ENCODE measurements at regions not wholly inside any gene's neighbourhood (a gene's known extent, or its start where the extent isn't known, plus 50 kb on each side); places are given as distances from the start of the nearest gene placed in this dataset.

DNA sequence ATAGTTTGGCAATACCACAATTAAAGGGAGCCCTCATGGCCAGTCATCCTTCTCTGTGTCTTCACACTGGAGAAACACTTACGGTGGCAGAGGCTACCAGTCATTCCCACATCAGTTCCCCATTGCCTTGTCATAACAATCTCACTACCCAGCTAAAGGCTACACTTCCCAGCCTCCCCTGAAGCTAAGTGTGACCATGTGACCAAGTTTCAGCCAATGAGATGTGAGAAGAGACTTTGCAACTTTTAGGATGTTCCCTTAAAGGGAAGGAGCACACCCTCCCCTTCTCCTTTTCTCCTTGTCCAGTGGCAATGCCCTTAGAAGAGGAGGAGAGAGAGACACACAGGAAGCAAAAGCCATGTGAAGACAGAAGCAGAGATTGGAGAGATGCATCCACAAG is 89.0 kb upstream of the RAB12 start:
- TF ChIP-seq TCF7L2 (IDR thresholded peaks at IDR 0.05; ENCODE audit: low read depth, low read length) = no peak
- TF ChIP-seq POLR2AphosphoS5 (IDR thresholded peaks at IDR 0.05; ENCODE audit: low read depth, low read length) = no peak
- TF ChIP-seq SIN3A (IDR thresholded peaks at IDR 0.05; ENCODE audit: borderline replicate concordance, insufficient read depth, low read depth, low read length) = no peak
- TF ChIP-seq, protein P1, sequence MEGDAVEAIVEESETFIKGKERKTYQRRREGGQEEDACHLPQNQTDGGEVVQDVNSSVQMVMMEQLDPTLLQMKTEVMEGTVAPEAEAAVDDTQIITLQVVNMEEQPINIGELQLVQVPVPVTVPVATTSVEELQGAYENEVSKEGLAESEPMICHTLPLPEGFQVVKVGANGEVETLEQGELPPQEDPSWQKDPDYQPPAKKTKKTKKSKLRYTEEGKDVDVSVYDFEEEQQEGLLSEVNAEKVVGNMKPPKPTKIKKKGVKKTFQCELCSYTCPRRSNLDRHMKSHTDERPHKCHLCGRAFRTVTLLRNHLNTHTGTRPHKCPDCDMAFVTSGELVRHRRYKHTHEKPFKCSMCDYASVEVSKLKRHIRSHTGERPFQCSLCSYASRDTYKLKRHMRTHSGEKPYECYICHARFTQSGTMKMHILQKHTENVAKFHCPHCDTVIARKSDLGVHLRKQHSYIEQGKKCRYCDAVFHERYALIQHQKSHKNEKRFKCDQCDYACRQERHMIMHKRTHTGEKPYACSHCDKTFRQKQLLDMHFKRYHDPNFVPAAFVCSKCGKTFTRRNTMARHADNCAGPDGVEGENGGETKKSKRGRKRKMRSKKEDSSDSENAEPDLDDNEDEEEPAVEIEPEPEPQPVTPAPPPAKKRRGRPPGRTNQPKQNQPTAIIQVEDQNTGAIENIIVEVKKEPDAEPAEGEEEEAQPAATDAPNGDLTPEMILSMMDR (IDR thresholded peaks at IDR 0.05) = no peak
- TF ChIP-seq, protein P2, sequence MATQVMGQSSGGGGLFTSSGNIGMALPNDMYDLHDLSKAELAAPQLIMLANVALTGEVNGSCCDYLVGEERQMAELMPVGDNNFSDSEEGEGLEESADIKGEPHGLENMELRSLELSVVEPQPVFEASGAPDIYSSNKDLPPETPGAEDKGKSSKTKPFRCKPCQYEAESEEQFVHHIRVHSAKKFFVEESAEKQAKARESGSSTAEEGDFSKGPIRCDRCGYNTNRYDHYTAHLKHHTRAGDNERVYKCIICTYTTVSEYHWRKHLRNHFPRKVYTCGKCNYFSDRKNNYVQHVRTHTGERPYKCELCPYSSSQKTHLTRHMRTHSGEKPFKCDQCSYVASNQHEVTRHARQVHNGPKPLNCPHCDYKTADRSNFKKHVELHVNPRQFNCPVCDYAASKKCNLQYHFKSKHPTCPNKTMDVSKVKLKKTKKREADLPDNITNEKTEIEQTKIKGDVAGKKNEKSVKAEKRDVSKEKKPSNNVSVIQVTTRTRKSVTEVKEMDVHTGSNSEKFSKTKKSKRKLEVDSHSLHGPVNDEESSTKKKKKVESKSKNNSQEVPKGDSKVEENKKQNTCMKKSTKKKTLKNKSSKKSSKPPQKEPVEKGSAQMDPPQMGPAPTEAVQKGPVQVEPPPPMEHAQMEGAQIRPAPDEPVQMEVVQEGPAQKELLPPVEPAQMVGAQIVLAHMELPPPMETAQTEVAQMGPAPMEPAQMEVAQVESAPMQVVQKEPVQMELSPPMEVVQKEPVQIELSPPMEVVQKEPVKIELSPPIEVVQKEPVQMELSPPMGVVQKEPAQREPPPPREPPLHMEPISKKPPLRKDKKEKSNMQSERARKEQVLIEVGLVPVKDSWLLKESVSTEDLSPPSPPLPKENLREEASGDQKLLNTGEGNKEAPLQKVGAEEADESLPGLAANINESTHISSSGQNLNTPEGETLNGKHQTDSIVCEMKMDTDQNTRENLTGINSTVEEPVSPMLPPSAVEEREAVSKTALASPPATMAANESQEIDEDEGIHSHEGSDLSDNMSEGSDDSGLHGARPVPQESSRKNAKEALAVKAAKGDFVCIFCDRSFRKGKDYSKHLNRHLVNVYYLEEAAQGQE (IDR thresholded peaks at IDR 0.05; ENCODE audit: insufficient read depth in 1 of 2, low read depth in 2 of 2, low read length in 1 of 2) = no peak
- POLR2A ChIA-PET = no interaction called here
- no peak overlapping the region for H3K4me3 ChIP-seq (ENCODE audit: low read depth in 2 of 2, low read length in 2 of 2)
- DNase-seq (ENCODE audit: low read depth, low spot score) = no peak
- H3K27me3 ChIP-seq (ENCODE audit: control insufficient read depth, insufficient read depth, low read length) = peaks cover 8% of the 10 kb centered on the region; the same call in 1 of the 2 replicates
- ATAC-seq = no peak
- H3K4me1 ChIP-seq (ENCODE audit: control insufficient read depth, insufficient read depth, low read length) = no peaks in the 10 kb centered on the region
- no TSS peak for BruUV-seq (replicated peaks)
- no peak overlapping the region for H3K27ac ChIP-seq (ENCODE audit: low read length)
- no peaks in the 10 kb centered on the region for H3K9me3 ChIP-seq (ENCODE audit: control insufficient read depth, insufficient read depth, low read depth, low read length)
- intact Hi-C loops (cut with micrococcal nuclease; ENCODE audit: unreplicated experiment) = no loop called here
- H3K36me3 ChIP-seq (ENCODE audit: control insufficient read depth, insufficient read depth, low read length) = no peaks in the 10 kb centered on the region
- CTCF ChIA-PET = no interaction called here
- in situ Hi-C loops (cut with HindIII; ENCODE audit: low pct_unique_long_range_greater_than_20kb, low sequenced_read_pairs) = no loop called here

DNA sequence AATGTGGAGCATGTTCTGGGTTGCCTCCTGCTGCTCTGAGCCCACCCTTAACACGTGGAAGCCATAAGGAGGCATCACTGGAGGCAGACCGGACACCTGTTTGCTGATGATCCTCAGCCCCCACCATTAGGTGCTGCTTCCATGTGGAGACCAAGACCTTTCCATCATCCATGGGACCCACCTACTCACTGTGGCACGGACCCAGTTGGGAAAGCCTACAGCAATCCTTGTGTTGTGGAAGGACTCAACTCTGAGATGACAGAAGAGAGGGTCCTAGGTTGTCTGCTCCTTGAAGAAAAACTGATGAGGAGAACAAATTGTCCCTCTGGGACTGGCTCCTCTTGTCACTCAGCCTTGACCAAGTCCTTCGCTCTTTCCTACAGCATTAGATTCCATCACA is 86.5 kb upstream of the RAB12 start:
- Histone ChIP-seq H3K4me1 (ENCODE audit: control insufficient read depth, insufficient read depth, low read length) (no peaks in the 10 kb centered on the region), H3K27me3 (ENCODE audit: control insufficient read depth, insufficient read depth, low read length) (peaks cover 16% of the 10 kb centered on the region), H3K36me3 (ENCODE audit: control insufficient read depth, insufficient read depth, low read length) (no peaks in the 10 kb centered on the region), H3K4me3 (ENCODE audit: low read depth in 2 of 2, low read length in 2 of 2) (no peak overlapping the region), H3K9me3 (ENCODE audit: control insufficient read depth, insufficient read depth, low read depth, low read length) (no peaks in the 10 kb centered on the region), H3K27ac (ENCODE audit: low read length) (no peak overlapping the region)
- DNase-seq (ENCODE audit: low read depth, low spot score) (no peak), ATAC-seq (no peak)
- intact Hi-C loops (cut with micrococcal nuclease; ENCODE audit: unreplicated experiment) (no loop called here), in situ Hi-C loops (cut with HindIII; ENCODE audit: low pct_unique_long_range_greater_than_20kb, low sequenced_read_pairs) (no loop called here)
- no TSS peak for BruUV-seq (replicated peaks)
- TF ChIP-seq, protein P1 (IDR thresholded peaks at IDR 0.05) = no peak
- TF ChIP-seq TCF7L2 (IDR thresholded peaks at IDR 0.05; ENCODE audit: low read depth, low read length) (no peak), SIN3A (IDR thresholded peaks at IDR 0.05; ENCODE audit: borderline replicate concordance, insufficient read depth, low read depth, low read length) (no peak), POLR2AphosphoS5 (IDR thresholded peaks at IDR 0.05; ENCODE audit: low read depth, low read length) (no peak)
- TF ChIP-seq, protein P2 (IDR thresholded peaks at IDR 0.05; ENCODE audit: insufficient read depth in 1 of 2, low read depth in 2 of 2, low read length in 1 of 2) = no peak
- POLR2A ChIA-PET = no interaction called here
- CTCF ChIA-PET = no interaction called here
